Subcutaneous abdominal adipose tissue (tissue), 5 donors: ENCODE measurements at regions not wholly inside any gene's neighbourhood (a gene's known extent, or its start where the extent isn't known, plus 50 kb on each side); places are given as distances from the start of the nearest gene placed in this dataset.

ENCODE experiments used
- H3K27ac ChIP-seq: one replicate; pipeline ENCODE4 v1.7.0; 2013; ENCODE audit warnings: low read depth, mild to moderate bottlenecking, inconsistent platforms, low read length, moderate library complexity
- H3K27me3 ChIP-seq, 5 donors: one replicate each; pipeline ENCODE4 v1.7.0; 2013; ENCODE audit warnings: low read length in 5 of 5, inconsistent platforms in 1 of 5; ENCODE audit not compliant: control insufficient read depth in 5 of 5, insufficient read depth in 4 of 5
- H3K36me3 ChIP-seq, 5 donors: one replicate each; pipeline ENCODE4 v1.7.0; 2013; ENCODE audit warnings: low read length in 5 of 5; ENCODE audit not compliant: control insufficient read depth in 5 of 5, insufficient read depth in 5 of 5
- H3K4me1 ChIP-seq, 5 donors: one replicate each; pipeline ENCODE4 v1.7.0; 2013; ENCODE audit warnings: low read length in 5 of 5, mild to moderate bottlenecking in 3 of 5, moderate library complexity in 1 of 5; ENCODE audit not compliant: control insufficient read depth in 5 of 5, insufficient read depth in 5 of 5
- H3K4me3 ChIP-seq, 5 donors: one replicate each; pipeline ENCODE4 v1.7.0; 2013; ENCODE audit warnings: low read length in 5 of 5, low read depth in 1 of 5
- H3K9ac ChIP-seq, 5 donors: one replicate each; pipeline ENCODE4 v1.7.0; 2013; ENCODE audit warnings: low read length in 5 of 5, mild to moderate bottlenecking in 4 of 5, moderate library complexity in 3 of 5
- H3K9me3 ChIP-seq, 5 donors: one replicate each; pipeline ENCODE4 v1.7.0; 2013; ENCODE audit warnings: low read length in 5 of 5; ENCODE audit not compliant: control insufficient read depth in 5 of 5
- donor health status: healthy.
- donor health status: healthy.
- donor health status: healthy.
- donor health status: healthy.
- donor health status: healthy.

DNA sequence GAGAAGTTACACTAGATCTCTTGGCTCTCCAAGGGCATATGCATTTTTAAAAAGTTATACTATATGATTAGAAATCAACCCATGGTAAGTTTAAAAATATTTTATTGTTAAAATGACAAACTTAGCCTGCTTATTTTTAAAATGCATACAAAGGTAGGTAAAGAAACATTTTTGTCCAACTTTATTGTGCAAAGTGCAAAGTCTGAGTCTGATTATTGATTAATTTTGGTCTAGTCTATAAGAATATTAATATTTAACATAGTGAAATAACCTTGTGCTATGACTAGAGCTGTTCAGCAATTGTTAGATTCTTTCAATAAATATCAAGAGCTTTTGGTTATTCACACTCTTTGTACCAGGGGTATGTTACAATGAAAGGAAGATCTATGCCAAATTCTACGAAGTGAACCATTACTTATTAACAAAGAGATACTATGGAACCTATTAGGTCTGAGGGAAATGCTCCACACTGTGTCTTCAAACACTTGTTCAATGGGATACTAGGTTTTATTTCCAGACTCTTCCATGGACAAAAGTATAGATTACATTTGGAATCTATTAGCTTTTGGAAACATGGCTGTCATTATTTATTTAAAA is 70.4 kb downstream of the DIPK2A start:
- H3K9me3 ChIP-seq, result no peaks in the 10 kb centered on the region
- no peak overlapping the region for H3K27ac ChIP-seq
- no peaks in the 10 kb centered on the region for H3K36me3 ChIP-seq
- no peak overlapping the region for H3K4me3 ChIP-seq
- no peak overlapping the region for H3K9ac ChIP-seq
- H3K27me3 ChIP-seq, result no peaks in the 10 kb centered on the region
- no peaks in the 10 kb centered on the region for H3K4me1 ChIP-seq

GRCh38 chr3:144045766-144046165 is 74.1 kb downstream of the DIPK2A start:
- no peaks in the 10 kb centered on the region for H3K9me3 ChIP-seq
- H3K9ac ChIP-seq, result no peak overlapping the region
- no peaks in the 10 kb centered on the region for H3K4me1 ChIP-seq
- H3K36me3 ChIP-seq, result no peaks in the 10 kb centered on the region
- no peaks in the 10 kb centered on the region for H3K27me3 ChIP-seq
- H3K4me3 ChIP-seq, result no peak overlapping the region
- no peak overlapping the region for H3K27ac ChIP-seq

- Histone ChIP-seq H3K4me1 (no peaks in the 10 kb centered on the region), H3K27me3 (no peaks in the 10 kb centered on the region), H3K9ac (no peak overlapping the region), H3K4me3 (no peak overlapping the region), H3K9me3 (no peaks in the 10 kb centered on the region), H3K36me3 (no peaks in the 10 kb centered on the region), H3K27ac (no peak overlapping the region)
Observed at GRCh38 chr3:144049374-144049773, 77.8 kb downstream of the DIPK2A start.

DNA sequence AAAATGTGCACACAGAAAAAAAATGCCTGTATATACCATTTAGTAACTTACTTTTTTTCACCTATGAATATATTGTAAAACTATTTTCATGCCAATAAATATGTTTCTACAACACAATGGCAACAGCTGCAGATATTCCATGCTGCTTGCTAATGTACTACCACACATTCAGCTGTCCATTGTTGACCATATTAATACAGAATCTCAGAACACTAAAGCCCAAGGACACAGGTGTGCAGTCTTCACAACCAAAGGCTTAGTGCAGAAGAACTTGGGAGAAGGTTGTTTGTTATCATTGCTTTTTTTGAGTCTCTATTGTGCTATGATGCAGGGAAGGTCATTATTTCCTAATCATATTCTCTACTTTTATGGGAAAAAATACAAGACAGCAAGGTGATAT is 79.6 kb downstream of the DIPK2A start:
- Histone ChIP-seq H3K27ac (no peak overlapping the region), H3K9ac (no peak overlapping the region), H3K36me3 (no peaks in the 10 kb centered on the region), H3K9me3 (no peaks in the 10 kb centered on the region), H3K4me1 (no peaks in the 10 kb centered on the region), H3K27me3 (no peaks in the 10 kb centered on the region), H3K4me3 (no peak overlapping the region)

GRCh38 chr3:144052275-144052674 is 80.7 kb downstream of the DIPK2A start:
- Histone ChIP-seq H3K36me3 (no peaks in the 10 kb centered on the region), H3K27me3 (no peaks in the 10 kb centered on the region), H3K27ac (no peak overlapping the region), H3K9me3 (no peaks in the 10 kb centered on the region), H3K9ac (no peak overlapping the region), H3K4me3 (no peak overlapping the region), H3K4me1 (no peaks in the 10 kb centered on the region)

GRCh38 chr3:144053121-144053520 is 81.5 kb downstream of the DIPK2A start:
- Histone ChIP-seq H3K27ac (no peak overlapping the region), H3K9ac (no peak overlapping the region), H3K4me3 (no peak overlapping the region), H3K9me3 (no peaks in the 10 kb centered on the region), H3K36me3 (no peaks in the 10 kb centered on the region), H3K27me3 (no peaks in the 10 kb centered on the region), H3K4me1 (no peaks in the 10 kb centered on the region)

- Histone ChIP-seq H3K27me3 (no peaks in the 10 kb centered on the region), H3K4me1 (no peaks in the 10 kb centered on the region), H3K9me3 (no peaks in the 10 kb centered on the region), H3K4me3 (no peak overlapping the region), H3K9ac (no peak overlapping the region), H3K36me3 (no peaks in the 10 kb centered on the region), H3K27ac (no peak overlapping the region)
Observed at GRCh38 chr3:144054766-144055165, 83.1 kb downstream of the DIPK2A start.

- Histone ChIP-seq H3K9me3 (no peaks in the 10 kb centered on the region), H3K4me3 (no peak overlapping the region), H3K27me3 (no peaks in the 10 kb centered on the region), H3K27ac (no peak overlapping the region), H3K36me3 (no peaks in the 10 kb centered on the region), H3K4me1 (no peaks in the 10 kb centered on the region), H3K9ac (no peak overlapping the region)
Observed at GRCh38 chr3:144055604-144056003, 84.0 kb downstream of the DIPK2A start.

DNA sequence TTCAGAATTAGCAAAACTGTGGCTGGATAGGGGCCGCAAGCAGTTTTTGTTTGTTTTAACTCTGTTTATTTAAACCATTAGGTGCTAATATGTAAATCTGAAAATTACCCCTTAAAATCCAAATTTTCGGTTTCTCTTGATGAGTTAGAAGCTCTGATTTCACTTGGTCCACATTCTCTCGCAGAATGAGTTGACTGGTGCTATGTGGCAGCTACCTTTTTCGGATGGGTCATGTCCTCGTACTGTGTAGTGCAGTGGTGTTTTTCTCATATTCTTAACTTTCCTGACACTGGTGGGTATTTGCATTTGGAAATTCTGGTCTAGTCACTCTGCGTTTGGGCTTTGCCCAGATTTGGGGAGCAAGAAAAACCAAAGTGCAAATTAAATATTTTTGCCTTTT is 87.1 kb downstream of the DIPK2A start:
- Histone ChIP-seq H3K4me3 (no peak overlapping the region), H3K9ac (no peak overlapping the region), H3K36me3 (no peaks in the 10 kb centered on the region)

DNA sequence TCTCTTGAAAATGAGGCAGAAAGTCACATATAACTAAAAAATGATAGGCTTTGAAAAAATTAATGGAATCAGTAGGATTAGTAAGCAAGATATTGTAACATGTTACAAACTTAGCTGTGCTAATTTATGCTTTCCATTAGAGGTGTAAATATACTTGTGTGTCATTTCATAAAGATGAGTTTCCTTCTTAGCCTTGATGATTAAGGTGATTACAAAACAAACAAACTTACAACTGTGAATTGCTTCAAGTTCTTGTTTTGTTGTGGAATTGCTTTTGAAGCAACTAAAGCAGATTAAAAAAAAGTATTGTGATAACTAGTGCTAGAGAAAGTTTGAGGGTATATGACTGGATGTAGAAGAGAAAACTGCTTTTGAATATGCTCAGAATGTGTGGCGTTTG is 87.9 kb downstream of the DIPK2A start:
- H3K4me3 ChIP-seq, result no peak overlapping the region
- no peak overlapping the region for H3K27ac ChIP-seq
- H3K4me1 ChIP-seq, result no peaks in the 10 kb centered on the region
- no peak overlapping the region for H3K9ac ChIP-seq
- no peaks in the 10 kb centered on the region for H3K27me3 ChIP-seq
- H3K9me3 ChIP-seq, result no peaks in the 10 kb centered on the region
- H3K36me3 ChIP-seq, result no peaks in the 10 kb centered on the region

More for the DNA sequence above, 87.1 kb downstream of the DIPK2A start:
- Histone ChIP-seq H3K27me3 (no peaks in the 10 kb centered on the region), H3K9me3 (no peaks in the 10 kb centered on the region), H3K27ac (no peak overlapping the region), H3K4me1 (no peaks in the 10 kb centered on the region)

GRCh38 chr3:144060881-144061280 is 89.3 kb downstream of the DIPK2A start:
- Histone ChIP-seq H3K4me1 (no peaks in the 10 kb centered on the region), H3K4me3 (no peak overlapping the region), H3K36me3 (no peaks in the 10 kb centered on the region), H3K27ac (no peak overlapping the region), H3K27me3 (no peaks in the 10 kb centered on the region), H3K9ac (no peak overlapping the region), H3K9me3 (no peaks in the 10 kb centered on the region)
